Mesendoderm (in vitro differentiated cells): ENCODE measurements at regions not wholly inside any gene's neighbourhood (a gene's known extent, or its start where the extent isn't known, plus 50 kb on each side); places are given as distances from the start of the nearest gene placed in this dataset.

Experiments used
- DNase-seq: peaks from one replicate; pipeline ENCODE4 v3.0.0; 2013
- H2AK5ac ChIP-seq: 2 replicates; pipeline ENCODE4 v1.6.1; 2013; ENCODE audit warnings: low read length, inconsistent platforms
- H2BK120ac ChIP-seq: 2 replicates; pipeline ENCODE4 v1.6.1; 2013; ENCODE audit warnings: low read depth, mild to moderate bottlenecking, low read length, moderate library complexity, mixed read lengths
- H2BK15ac ChIP-seq: replicated peaks from 2 replicates; pipeline ENCODE4 v1.6.1; 2013; ENCODE audit warnings: low read depth, mild to moderate bottlenecking, moderate library complexity
- H2BK5ac ChIP-seq: 2 replicates; pipeline ENCODE4 v1.6.1; 2013; ENCODE audit warnings: low read length, inconsistent platforms
- H3K18ac ChIP-seq: 2 replicates; pipeline ENCODE4 v1.6.1; 2013; ENCODE audit warnings: mild to moderate bottlenecking, low read length, mixed read lengths
- H3K23ac ChIP-seq: one replicate; pipeline ENCODE4 v1.6.1; 2013; ENCODE audit warnings: low read length
- H3K27ac ChIP-seq: 2 replicates; pipeline ENCODE4 v1.5.1; 2013; ENCODE audit warnings: low read depth, mild to moderate bottlenecking, inconsistent platforms, low read length, moderate library complexity
- H3K27me3 ChIP-seq: 2 replicates; pipeline ENCODE4 v1.6.1; 2013; ENCODE audit warnings: low read length, control low read depth, mild to moderate bottlenecking, inconsistent platforms; ENCODE audit not compliant: insufficient read depth, poor library complexity
- H3K36me3 ChIP-seq: 2 replicates; pipeline ENCODE4 v1.6.1; 2013; ENCODE audit warnings: low read length, inconsistent platforms; ENCODE audit not compliant: control insufficient read depth, insufficient read depth
- H3K4ac ChIP-seq: one replicate; pipeline ENCODE4 v1.6.1; 2013; ENCODE audit warnings: low read depth, mild to moderate bottlenecking, low read length, moderate library complexity
- H3K4me1 ChIP-seq: 2 replicates; pipeline ENCODE4 v1.6.1; 2013; ENCODE audit warnings: low read depth, low read length, inconsistent platforms; ENCODE audit not compliant: control insufficient read depth
- H3K4me2 ChIP-seq: 2 replicates; pipeline ENCODE4 v1.6.1; 2013; ENCODE audit warnings: low read length
- H3K4me3 ChIP-seq: 2 replicates; pipeline ENCODE4 v1.5.1; 2013; ENCODE audit warnings: mild to moderate bottlenecking, low read length
- H3K56ac ChIP-seq: one replicate; pipeline ENCODE4 v1.6.1; 2013; ENCODE audit warnings: low read length
- H3K79me1 ChIP-seq: 2 replicates; pipeline ENCODE4 v1.6.1; 2013; ENCODE audit warnings: low read length, inconsistent platforms
- H3K79me2 ChIP-seq: 2 replicates; pipeline ENCODE4 v1.6.1; 2013; ENCODE audit warnings: mild to moderate bottlenecking, low read length; ENCODE audit not compliant: control insufficient read depth, insufficient read depth
- H3K9ac ChIP-seq: 2 replicates; pipeline ENCODE4 v1.6.1; 2013; ENCODE audit warnings: low read length, inconsistent platforms
- H4K5ac ChIP-seq: one replicate; pipeline ENCODE4 v1.6.1; 2013; ENCODE audit warnings: low read length
- H4K8ac ChIP-seq: one replicate; pipeline ENCODE4 v1.6.1; 2013; ENCODE audit warnings: low read depth, mild to moderate bottlenecking, control low read depth, low read length, moderate library complexity
- WGBS: extraction: QIAGEN DNeasy Blood & Tissue Kit; methylation state at CpG from one replicate; pipeline ENCODE4 v1.1.7; 2013; ENCODE audit warnings: low lambda C conversion rate, missing lambda C conversion rate; ENCODE audit not compliant: insufficient coverage; ENCODE audit errors: extremely low coverage; 5-methylcytosine and 5-hydroxymethylcytosine counted together

DNA sequence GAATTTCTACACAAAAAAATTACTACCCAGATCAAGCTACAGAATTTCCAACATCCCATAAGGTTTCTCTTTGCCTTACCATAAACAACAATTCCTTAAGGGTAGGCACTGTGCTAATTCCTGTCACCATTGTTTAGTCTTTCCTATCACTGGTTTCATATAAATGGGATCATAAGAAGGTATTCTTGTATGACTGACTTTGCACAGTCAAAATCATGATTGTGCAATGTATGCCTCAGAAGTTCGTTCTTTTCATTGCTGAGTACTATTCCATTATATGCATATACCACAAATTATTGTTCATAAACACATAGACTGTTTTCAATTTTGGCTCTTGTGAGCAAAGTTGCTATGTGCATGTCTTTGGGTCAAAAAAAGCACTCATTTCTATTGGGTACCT is 611.6 kb upstream of the CADM1 start:
- H3K23ac ChIP-seq: no peak overlapping the region
- H2BK120ac ChIP-seq: no peak overlapping the region
- no peak overlapping the region for H4K8ac ChIP-seq
- no peak overlapping the region for H3K9ac ChIP-seq
- H3K36me3 ChIP-seq: no peaks in the 10 kb centered on the region
- no peak overlapping the region for H3K18ac ChIP-seq
- no peak overlapping the region for H3K27ac ChIP-seq
- H3K4ac ChIP-seq: no peak overlapping the region
- H3K4me1 ChIP-seq: peaks cover 7% of the 10 kb centered on the region
- no peak for DNase-seq
- H4K5ac ChIP-seq: no peak overlapping the region
- no peaks in the 10 kb centered on the region for H3K79me2 ChIP-seq
- WGBS: no CpG with 5 or more reads among the region's 1 CpG
- no peak overlapping the region for H2BK15ac ChIP-seq
- no peak overlapping the region for H3K4me2 ChIP-seq
- no peak overlapping the region for H3K56ac ChIP-seq
- no peak overlapping the region for H2AK5ac ChIP-seq
- no peaks in the 10 kb centered on the region for H3K27me3 ChIP-seq
- no peak overlapping the region for H3K4me3 ChIP-seq
- H3K79me1 ChIP-seq: no peaks in the 10 kb centered on the region
- H2BK5ac ChIP-seq: no peak overlapping the region

DNA sequence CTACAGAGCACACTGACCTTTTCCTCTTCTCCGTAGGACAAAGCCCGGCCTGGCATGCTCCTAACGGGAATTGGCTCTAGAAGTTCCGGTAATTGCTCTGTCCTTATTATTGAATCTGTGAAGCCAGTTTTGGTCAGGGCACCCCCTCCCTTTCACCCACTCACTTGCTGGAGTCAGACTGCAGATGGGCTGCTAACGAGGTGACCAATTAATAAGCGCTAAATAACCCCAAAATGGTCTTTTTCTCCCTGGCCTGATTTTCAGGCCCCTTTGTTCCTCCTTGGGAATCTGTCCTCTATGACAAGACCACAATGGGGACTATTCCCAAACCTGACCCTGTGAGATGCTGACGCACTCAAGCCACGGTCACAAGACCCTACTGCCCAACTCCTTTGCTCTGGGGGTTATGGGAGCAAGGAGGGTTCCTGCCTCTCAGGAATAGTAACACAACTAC is 610.0 kb upstream of the CADM1 start:
- Histone ChIP-seq H3K56ac (peak overlapping the region; percentile 47), H2AK5ac (peak overlapping the region; percentile 41), H3K18ac (no peak overlapping the region), H3K79me1 (no peaks in the 10 kb centered on the region), H3K27me3 (no peaks in the 10 kb centered on the region), H3K4me2 (no peak overlapping the region), H3K36me3 (no peaks in the 10 kb centered on the region), H2BK5ac (no peak overlapping the region), H2BK15ac (no peak overlapping the region), H3K9ac (no peak overlapping the region), H3K27ac (no peak overlapping the region), H2BK120ac (no peak overlapping the region), H3K4me3 (no peak overlapping the region), H3K4me1 (peaks cover 7% of the 10 kb centered on the region), H3K23ac (no peak overlapping the region), H4K5ac (no peak overlapping the region), H3K79me2 (no peaks in the 10 kb centered on the region), H4K8ac (no peak overlapping the region), H3K4ac (no peak overlapping the region)
- no peak for DNase-seq
- WGBS: no CpG with 5 or more reads among the region's 8 CpGs

DNA sequence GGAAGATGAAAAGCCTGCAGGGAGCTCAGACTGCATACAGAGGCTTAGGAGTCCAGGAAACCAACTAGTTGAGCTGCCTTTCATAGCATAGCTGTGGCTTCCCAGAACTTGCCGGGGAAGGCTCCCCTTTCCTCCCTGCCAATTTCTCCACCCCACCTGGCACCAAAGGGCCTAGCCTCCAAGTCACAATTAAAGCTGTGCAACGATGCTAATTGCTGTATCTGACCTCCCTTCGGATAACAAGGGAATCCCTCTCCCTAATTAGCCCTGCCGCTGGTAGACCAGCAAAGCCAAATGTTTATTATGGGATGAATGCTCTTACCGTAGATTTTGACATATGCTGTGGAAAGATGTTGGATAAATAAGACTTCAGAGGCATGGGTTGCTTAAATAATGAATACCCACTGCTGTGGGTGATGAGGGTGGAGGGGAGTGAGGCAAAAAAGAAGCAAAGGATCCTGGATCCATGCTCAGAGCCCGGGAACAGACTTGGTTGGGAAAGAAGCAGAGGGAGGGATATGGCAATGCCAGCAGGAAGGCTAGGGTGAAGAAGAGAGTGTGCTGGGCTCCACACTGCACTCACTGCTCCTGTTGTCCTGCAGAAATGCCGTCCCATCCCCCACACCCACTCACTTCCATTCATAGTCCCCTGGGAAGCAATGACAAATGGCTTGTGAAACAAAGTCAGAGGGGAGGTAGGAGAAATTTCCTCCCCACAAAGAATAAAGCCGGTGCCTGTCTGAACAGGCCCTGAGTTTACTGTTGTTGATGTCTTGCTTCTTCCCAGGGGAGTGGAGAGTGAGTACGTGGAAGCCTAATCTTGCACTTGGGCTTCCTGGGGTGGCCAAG is 608.1 kb upstream of the CADM1 start:
- Histone ChIP-seq H3K18ac (no peak overlapping the region), H3K4me2 (no peak overlapping the region), H2BK15ac (no peak overlapping the region), H3K4me3 (no peak overlapping the region), H3K4me1 (peaks cover 9% of the 10 kb centered on the region), H2BK5ac (no peak overlapping the region), H2BK120ac (no peak overlapping the region), H3K79me2 (no peaks in the 10 kb centered on the region), H4K5ac (no peak overlapping the region), H3K56ac (no peak overlapping the region), H4K8ac (no peak overlapping the region), H2AK5ac (peak overlapping the region; percentile 14), H3K27ac (no peak overlapping the region), H3K23ac (no peak overlapping the region), H3K4ac (no peak overlapping the region), H3K9ac (no peak overlapping the region), H3K36me3 (no peaks in the 10 kb centered on the region), H3K27me3 (no peaks in the 10 kb centered on the region), H3K79me1 (no peaks in the 10 kb centered on the region)
- no CpG with 5 or more reads among the region's 9 CpGs for WGBS
- DNase-seq: no peak

DNA sequence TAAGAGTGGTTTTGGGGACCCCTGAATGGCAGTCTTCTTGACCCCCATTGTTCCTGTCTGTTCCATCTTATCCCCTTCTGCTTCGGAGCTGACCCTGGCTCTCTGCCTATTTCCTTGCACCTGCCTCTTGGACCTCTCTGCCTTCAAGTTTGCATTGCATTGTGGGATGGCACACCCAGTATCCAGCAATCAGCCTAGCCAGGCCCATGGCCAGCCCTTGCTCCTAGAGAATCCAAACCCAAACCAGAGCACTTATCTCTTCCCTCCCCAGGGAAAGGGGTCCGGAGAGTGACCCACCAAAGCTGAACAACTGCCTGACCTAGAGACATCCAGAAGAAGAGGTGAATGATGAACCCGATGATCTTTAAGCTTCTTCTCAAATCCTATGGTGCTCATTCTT is 607.3 kb upstream of the CADM1 start:
- Histone ChIP-seq H3K23ac (no peak overlapping the region), H3K36me3 (no peaks in the 10 kb centered on the region), H3K18ac (no peak overlapping the region), H3K27me3 (no peaks in the 10 kb centered on the region), H3K56ac (no peak overlapping the region), H3K79me1 (no peaks in the 10 kb centered on the region), H3K4me2 (no peak overlapping the region), H3K4ac (no peak overlapping the region), H3K4me1 (peaks cover 9% of the 10 kb centered on the region), H3K4me3 (no peak overlapping the region), H2BK5ac (no peak overlapping the region), H3K27ac (no peak overlapping the region), H4K5ac (no peak overlapping the region), H3K9ac (no peak overlapping the region), H3K79me2 (no peaks in the 10 kb centered on the region), H4K8ac (no peak overlapping the region), H2AK5ac (no peak overlapping the region), H2BK15ac (no peak overlapping the region), H2BK120ac (no peak overlapping the region)
- WGBS: no CpG with 5 or more reads among the region's 3 CpGs
- DNase-seq: no peak

DNA sequence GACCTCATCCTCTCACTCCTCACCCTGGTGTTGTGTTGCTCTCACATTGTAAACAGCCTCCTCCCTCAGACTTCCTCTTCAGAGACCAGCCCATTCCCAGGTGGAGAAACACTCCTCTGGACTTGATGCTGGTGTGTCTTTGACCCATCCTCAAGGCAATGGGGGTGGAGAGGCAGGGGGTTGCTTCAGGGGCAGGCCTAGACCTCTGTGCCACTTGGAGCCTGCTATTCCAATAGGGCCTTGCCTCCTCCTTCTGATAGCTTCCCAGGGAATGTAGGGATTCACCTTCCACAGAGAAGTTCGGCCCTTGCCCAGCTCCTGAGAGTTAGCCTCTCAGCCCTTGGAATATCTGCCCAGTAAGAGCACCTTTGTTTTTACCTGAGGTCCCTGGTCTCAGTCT is 606.6 kb upstream of the CADM1 start:
- H3K18ac ChIP-seq: no peak overlapping the region
- no peak overlapping the region for H2BK5ac ChIP-seq
- H3K79me1 ChIP-seq: no peaks in the 10 kb centered on the region
- H2BK15ac ChIP-seq: no peak overlapping the region
- peaks cover 9% of the 10 kb centered on the region for H3K4me1 ChIP-seq
- no peak overlapping the region for H3K27ac ChIP-seq
- no peak for DNase-seq
- H4K8ac ChIP-seq: no peak overlapping the region
- H3K4me3 ChIP-seq: no peak overlapping the region
- H4K5ac ChIP-seq: no peak overlapping the region
- H3K9ac ChIP-seq: no peak overlapping the region
- no peaks in the 10 kb centered on the region for H3K27me3 ChIP-seq
- no peak overlapping the region for H3K4ac ChIP-seq
- H2AK5ac ChIP-seq: no peak overlapping the region
- no peak overlapping the region for H2BK120ac ChIP-seq
- no CpG with 5 or more reads among the region's 1 CpG for WGBS
- H3K36me3 ChIP-seq: no peaks in the 10 kb centered on the region
- H3K79me2 ChIP-seq: no peaks in the 10 kb centered on the region
- H3K4me2 ChIP-seq: no peak overlapping the region
- H3K23ac ChIP-seq: no peak overlapping the region
- H3K56ac ChIP-seq: no peak overlapping the region

DNA sequence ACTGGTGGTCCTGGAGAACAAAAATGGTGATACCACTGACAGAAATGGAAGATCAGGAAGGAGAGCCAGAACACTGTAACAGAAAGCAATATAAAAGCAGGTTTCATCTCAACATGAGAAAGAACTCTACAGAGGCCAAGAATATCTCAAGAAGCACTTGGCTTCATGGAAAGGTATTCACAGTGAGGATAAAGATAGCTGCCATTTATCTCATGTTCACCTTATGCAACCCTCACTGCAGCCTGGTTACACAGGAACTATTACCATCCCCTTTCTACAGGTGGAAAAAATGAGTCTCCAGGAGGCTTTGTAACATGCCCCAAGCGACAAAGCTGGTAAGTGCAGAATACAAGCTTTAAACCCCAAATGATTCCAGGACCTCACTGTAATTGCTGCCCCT is 606.1 kb upstream of the CADM1 start:
- Histone ChIP-seq H3K27ac (no peak overlapping the region), H2BK15ac (no peak overlapping the region), H3K56ac (no peak overlapping the region), H3K18ac (no peak overlapping the region), H4K8ac (no peak overlapping the region), H2BK120ac (no peak overlapping the region), H3K9ac (no peak overlapping the region), H2AK5ac (no peak overlapping the region), H3K4me3 (no peak overlapping the region), H3K23ac (no peak overlapping the region), H3K4me1 (peaks cover 13% of the 10 kb centered on the region), H3K79me1 (no peaks in the 10 kb centered on the region), H3K27me3 (no peaks in the 10 kb centered on the region), H4K5ac (no peak overlapping the region), H3K4ac (no peak overlapping the region), H3K36me3 (no peaks in the 10 kb centered on the region), H2BK5ac (no peak overlapping the region), H3K4me2 (no peak overlapping the region), H3K79me2 (no peaks in the 10 kb centered on the region)
- WGBS: no CpG with 5 or more reads among the region's 1 CpG
- DNase-seq: no peak
